ENCODE measurements at regions not wholly inside any gene's neighbourhood (a gene's known extent, or its start where the extent isn't known, plus 50 kb on each side); places are given as distances from the start of the nearest gene placed in this dataset.

GRCh38 chr5:175282611-175283225, 161.3 kb downstream of the DRD1 start:
- DNase-seq, result no peak

- no peak for DNase-seq
Observed at GRCh38 chr5:175281714-175282113, 162.3 kb downstream of the DRD1 start.

GRCh38 chr5:175281257-175281656, 162.7 kb downstream of the DRD1 start:
- DNase-seq, result no peak

- no peak for DNase-seq
Observed at GRCh38 chr5:175279506-175279905, 164.5 kb downstream of the DRD1 start.

- no peak for DNase-seq
Observed at GRCh38 chr5:175275748-175276147, 168.2 kb downstream of the DRD1 start.

- no peak for DNase-seq
Observed at GRCh38 chr5:175275097-175275496, 168.9 kb downstream of the DRD1 start.

GRCh38 chr5:175274171-175274570, 169.8 kb downstream of the DRD1 start:
- DNase-seq, result no peak

- DNase-seq, result no peak
Observed at GRCh38 chr5:175264406-175264805, 179.6 kb downstream of the DRD1 start.

GRCh38 chr5:175263776-175264175, 180.2 kb downstream of the DRD1 start:
- DNase-seq, result no peak

GRCh38 chr5:175261526-175261925, 182.5 kb downstream of the DRD1 start:
- DNase-seq, result no peak

GRCh38 chr5:175261037-175261436, 182.9 kb downstream of the DRD1 start:
- no peak for DNase-seq

- DNase-seq, result no peak
Observed at GRCh38 chr5:175257847-175258194, 186.2 kb downstream of the DRD1 start.

- DNase-seq, result no peak
Observed at GRCh38 chr5:175257128-175257846, 186.7 kb downstream of the DRD1 start.

- DNase-seq, result no peak
Observed at GRCh38 chr5:175254155-175254554, 189.8 kb downstream of the DRD1 start.

- no peak for DNase-seq
Observed at GRCh38 chr5:175253597-175253996, 190.4 kb downstream of the DRD1 start.

- no peak for DNase-seq
Observed at GRCh38 chr5:175252234-175252805, 191.7 kb downstream of the DRD1 start.

GRCh38 chr5:175250426-175250825, 193.6 kb downstream of the DRD1 start:
- DNase-seq, result no peak

- no peak for DNase-seq
Observed at GRCh38 chr5:175248416-175248905, 195.5 kb downstream of the DRD1 start.

- no peak for DNase-seq
Observed at GRCh38 chr5:175246889-175247520, 197.0 kb downstream of the DRD1 start.

GRCh38 chr5:175246242-175246888, 197.6 kb downstream of the DRD1 start:
- DNase-seq, result no peak

GRCh38 chr5:175243441-175243840, 200.5 kb downstream of the DRD1 start:
- DNase-seq, result no peak

- DNase-seq, result no peak
Observed at GRCh38 chr5:175242207-175242606, 201.8 kb downstream of the DRD1 start.

- DNase-seq, result no peak
Observed at GRCh38 chr5:175238326-175238725, 205.7 kb downstream of the DRD1 start.
